CD4-positive, alpha-beta T cell treated with Interleukin-1 beta for 1 hour (primary cell): ENCODE measurements at regions not wholly inside any gene's neighbourhood (a gene's known extent, or its start where the extent isn't known, plus 50 kb on each side); places are given as distances from the start of the nearest gene placed in this dataset.
"Not testable (repeated sequence)": the region's sequence is repeated elsewhere in the genome, so short reads cannot be mapped to it uniquely, and the experiment has no call there.

Experiments used
- DNase-seq, 2 donors: peaks; one replicate each; pipeline ENCODE4 v3.0.0-alpha.2; 2020 to 2022

DNA sequence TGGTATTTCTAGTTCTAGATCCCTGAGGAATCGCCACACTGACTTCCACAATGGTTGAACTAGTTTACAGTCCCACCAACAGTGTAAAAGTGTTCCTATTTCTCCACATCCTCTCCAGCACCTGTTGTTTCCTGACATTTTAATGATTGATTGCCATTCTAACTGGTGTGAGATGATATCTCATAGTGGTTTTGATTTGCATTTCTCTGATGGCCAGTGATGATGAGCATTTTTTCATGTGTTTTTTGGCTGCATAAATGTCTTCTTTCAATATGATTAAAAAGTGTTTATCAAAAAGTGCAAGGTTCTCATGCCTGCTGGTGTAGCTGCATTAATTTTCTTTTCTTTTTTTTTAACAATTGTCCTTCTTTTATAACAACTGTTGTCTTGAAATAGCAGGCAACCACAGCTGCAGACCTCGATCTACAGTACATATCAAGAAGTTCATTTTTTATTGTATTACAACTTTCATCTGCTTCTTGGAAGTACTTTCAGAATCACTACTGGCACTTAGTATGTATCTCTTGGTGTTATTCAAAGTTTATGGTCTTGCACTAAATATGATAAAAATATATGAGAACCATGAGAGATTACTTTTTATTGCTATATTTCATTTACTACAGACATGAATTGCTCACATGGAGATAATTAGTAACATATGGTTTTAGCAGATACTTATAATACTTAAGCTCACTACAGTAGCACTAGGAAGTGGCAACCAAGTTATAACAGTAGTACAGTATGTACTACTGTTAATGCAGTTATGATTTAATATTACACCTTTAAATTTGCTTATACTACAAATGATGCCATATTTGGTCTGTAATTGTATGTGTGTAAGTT, 358.0 kb downstream of the ETV1 start:
- not testable (repeated sequence) for DNase-seq

DNA sequence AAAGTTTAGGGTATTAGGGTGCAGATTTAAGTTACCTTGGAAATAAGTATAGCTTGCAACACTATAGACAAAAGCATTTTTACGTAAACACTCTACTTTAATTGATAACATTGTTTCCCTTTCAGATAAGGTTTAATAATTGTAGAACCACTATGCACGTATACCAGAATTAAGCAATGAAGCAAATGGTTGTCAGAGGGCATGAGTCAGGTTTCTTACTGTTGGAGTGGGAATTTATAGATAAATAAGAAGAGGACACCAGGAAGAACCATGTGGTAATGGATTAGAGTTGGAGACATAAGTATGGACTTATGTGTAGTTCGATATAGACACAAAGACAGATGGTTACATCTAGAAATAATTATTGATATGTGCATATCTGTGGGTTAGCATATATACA, 355.6 kb downstream of the ETV1 start:
- no peak for DNase-seq

DNA sequence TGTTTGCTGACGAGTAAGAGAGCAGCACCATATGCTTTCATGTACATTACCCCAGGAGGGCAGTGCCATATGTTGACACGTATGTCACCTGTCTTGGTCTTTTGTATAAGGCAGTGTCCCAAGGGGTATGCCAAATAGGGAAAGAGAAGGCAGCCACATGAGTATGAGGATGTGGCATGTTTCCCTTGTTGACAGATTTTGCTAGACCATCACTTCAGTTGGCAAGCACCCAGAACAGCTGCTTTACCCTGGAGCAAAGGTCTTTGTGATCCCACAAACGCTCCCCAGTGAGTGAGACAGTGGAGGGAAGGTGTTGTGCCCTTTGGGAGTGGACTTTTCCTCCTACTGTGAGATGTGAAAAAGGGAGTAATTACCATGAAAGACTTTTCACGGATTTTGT, 350.1 kb downstream of the ETV1 start:
- no peak for DNase-seq

DNA sequence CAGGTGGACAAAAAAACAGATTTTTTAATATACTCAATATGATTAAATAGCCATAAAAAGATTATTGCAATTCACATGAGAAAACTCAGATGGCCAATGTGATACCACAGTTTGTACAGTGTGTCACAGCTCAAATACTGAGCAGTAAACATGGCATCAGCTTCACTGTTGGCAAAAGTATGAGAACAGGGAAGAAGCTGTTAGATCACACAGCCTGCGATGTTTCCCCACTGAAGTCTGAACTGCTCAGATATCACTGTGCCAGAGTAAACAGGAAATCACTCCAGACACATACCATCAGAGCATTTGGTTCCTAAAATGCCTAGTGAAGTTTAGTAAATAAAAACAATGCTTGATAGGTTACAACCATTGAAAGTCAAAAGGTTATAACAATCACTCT, 347.8 kb downstream of the ETV1 start:
- no peak for DNase-seq

DNA sequence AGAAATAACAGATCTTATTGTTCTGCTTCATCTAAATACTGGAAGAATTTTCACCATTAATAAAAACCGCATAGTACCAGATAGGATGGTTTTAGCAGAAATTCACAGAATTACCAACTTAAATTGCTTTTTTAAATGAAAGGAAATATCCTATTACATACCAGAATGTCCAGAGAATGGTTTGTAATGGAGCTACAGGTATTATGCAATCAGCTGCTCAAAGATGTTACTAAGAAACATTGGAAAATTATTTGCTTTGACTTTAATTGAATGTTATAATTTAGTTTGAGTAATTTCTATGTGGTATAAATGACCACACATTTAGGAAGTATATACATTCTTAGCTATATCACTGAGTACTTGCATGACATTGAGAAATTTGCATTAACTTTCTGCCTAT, 338.3 kb downstream of the ETV1 start:
- no peak for DNase-seq

DNA sequence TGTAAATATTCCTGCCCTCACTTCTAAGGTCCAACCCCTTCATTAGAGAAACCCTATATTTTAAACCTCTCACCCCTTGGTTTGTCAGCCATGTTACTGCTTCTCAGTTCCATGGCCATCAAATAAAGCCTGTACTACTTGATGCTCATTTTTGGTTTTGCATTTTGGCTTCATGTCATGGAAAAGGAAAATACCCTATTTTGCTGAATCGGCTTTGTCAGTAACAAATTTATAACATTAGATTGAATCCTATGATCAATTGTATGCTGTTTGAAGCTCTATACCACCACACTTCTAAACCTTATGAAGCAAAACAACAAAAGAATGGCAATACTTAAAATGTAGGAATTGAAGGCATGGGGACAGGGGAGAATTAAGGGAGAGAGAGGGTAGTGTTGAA, 333.1 kb downstream of the ETV1 start:
- no peak for DNase-seq

DNA sequence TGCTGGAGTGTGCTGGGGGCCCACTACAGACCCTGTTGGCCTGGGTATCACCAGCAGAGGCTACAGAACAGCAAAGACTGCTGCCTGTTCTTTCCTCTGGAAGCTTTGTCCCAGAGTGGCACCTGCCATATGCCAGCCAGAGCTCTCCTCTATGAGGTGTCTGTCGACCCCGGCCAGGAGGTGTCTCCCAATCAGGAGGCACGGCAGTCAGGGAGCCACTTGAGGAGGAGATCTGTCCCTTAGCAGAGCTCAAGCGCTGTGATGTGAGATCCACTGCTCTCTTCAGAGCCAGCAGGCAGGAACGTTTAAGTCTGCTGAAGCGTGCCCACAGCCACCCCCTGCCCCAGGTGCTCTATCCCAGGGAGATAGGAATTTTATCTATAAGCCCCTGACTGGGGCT, 316.2 kb downstream of the ETV1 start:
- DNase-seq: no peak

DNA sequence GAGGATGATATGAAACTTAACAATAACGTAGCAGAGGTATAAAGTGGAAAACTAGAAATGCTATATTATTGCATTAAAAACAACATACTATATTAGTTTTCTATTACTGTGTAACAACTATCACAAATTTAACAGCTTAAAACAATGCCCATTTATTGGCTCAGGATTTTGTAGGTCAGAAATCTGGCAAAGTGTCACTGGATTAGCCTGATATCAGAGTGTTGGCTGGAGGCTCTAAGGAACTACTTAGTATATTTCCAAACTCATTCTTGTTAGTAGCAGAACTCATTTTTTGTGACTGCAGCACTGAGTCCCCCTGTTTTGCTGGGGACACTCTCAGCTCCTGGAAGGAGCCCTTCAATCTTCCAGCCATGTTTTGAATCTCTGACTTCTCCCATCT, 306.8 kb downstream of the ETV1 start:
- no peak for DNase-seq

DNA sequence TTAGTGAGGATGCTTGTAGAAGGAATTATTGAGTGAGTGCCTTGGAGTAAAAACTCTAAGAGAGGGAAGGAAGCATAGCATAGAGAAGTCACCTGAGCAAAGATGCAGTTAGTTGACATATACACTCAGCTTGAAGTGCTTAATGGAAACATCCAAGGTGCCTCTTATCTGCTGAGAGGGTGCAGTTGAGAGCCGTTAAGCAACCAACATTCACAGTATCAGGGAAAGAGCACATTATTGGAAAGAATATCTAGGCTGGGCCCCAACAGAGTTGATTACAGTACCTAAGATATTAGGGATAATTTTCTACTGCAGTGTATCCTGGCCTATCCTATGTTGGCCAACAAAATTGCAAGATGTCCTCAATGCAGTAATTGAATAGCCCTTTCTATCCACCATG, 302.0 kb downstream of the ETV1 start:
- no peak for DNase-seq

DNA sequence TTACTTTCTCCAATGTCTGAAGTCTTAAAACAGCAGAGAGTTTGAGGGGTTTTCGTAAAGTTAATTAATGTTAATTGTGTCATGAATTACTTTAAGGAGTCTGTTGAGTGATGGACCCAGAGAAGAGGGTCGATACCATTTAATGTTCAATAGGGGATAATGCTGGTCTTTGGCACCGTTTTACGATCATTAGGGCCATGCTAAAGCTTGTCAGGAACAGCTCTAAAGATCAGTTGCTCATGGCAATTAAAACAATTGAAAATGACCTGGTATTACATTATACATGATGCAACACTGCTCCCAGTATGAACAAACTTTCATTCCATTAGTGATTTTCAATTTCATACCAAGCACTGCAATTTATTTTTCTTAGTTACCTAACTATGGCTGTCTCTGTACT, 296.9 kb downstream of the ETV1 start:
- DNase-seq: no peak

DNA sequence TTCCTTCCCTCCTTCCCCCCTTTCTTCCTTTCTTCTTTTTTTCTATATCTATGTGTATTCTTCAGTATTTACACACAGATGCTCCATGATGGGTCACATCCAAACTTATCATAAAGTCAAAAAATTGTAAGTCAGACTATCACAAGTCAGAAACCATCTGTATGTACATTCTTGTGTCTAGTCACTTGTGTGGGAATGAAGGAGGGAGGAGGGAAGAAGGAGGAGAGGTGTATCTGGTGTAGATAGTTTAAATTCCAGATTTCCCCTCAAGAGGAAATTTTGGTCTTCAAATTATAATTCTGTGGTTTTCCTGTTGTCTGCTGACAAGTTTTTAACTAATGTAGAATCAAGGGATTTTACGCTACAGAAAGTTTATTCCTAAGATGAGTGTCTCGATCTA, 287.2 kb downstream of the ETV1 start:
- no peak for DNase-seq

DNA sequence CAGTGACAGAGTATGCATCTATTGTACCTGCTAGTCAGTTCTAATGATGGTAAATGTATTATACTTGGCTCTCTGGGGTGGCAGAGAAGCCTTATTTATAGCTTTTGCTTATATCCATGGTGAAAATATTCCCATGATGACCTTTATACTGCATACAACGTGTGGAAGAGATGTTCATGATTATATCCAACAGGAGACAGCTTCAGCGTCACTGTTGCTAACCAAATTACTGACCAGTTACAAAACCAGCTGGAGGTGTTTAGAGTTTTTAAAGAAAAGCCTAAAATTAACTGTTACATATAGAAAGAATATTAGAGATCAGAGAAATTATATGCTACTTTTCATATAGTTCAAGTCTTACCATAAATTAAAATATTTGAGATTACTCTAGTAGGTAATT, 280.8 kb downstream of the ETV1 start:
- DNase-seq: no peak

DNA sequence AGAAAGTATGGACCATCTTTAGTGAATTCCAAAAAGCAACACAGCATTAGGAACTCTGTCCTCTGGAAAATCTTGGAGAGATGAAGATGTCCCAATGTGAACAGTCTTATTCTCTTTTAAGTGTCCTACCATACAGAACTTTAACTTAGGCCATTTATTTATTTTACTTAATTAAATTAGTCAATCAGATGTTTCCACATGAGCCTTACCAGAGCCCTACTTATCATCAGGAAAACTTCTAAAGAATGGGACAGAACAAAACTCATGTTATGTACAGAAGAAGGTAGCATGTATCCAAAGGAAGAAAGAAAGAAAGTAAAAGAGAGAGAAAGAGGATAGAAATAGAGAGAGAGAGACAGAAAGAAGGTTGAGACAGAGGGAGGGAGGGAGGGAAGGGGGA, 276.4 kb downstream of the ETV1 start:
- no peak for DNase-seq

DNA sequence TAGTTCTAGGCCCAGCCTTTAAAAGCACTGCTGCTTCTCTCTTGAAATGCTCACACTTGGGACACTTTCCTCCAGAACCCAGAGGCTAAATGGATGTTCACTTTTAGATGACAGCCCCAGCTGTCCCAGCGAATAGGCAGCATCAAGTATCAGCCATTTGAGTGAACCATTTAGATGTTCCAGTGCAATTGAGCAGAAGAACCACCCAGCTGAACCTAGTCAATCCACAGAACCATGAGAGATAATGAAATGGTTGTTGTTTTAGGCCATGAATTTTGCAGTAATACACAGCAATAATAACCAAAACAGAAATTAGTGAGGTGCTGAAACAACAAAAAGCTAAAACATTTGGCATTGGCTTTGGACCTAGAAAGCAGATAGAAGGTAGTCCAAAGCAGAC, 273.9 kb downstream of the ETV1 start:
- no peak for DNase-seq

DNA sequence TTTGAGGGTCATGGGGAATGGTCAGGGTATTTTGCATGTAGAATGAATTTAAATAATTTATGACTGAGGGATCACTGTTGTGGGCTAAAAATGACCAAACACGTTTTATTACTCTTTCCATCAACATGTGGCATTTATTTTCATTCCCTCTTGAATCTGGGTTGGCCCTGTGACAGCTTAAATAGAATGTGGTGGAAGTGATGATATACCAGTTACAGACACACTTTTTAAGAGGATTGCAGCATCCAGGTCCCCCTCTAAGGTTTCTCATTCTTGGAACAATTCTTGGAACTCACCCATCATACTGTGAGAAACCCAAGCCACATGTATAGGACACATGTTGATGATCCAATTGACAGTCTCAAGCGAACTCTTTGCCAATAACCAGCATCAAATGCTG, 272.4 kb downstream of the ETV1 start:
- DNase-seq: no peak

DNA sequence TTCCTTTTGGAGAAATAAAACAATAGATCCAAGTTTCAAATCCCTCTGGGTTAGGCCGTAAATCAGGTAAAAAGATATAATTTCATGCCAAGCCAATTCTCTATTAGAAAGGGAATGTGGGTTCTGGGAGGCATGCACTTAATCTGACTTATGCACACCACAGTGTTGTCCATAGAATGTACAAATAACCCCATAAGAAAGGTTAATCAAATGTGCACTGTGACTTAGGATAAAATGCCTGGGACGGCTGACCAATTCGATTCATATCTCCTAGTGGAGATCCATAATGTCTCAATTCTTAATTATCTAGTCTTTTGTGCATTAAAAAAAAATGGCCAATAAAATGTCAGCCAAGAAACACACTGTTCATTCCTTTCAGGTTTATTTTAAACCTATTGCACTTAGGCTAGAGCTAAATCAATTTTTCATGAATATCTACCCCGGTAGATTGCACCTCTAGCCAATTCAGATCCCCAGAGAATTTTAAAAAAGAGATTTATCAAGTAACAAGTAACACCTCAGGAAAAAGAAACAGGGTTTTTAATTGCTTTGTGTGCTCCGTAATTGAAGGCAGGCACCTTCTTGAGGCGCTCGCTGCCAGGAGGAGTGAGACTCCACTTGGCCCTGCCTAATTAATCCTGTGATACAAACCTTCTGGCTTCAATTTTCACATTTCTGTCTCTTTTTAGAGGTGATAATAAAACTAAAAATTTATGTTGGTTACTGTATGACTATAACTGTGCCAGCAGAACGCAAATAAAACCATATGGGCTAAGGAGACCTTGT, 265.1 kb downstream of the ETV1 start:
- DNase-seq: no peak

DNA sequence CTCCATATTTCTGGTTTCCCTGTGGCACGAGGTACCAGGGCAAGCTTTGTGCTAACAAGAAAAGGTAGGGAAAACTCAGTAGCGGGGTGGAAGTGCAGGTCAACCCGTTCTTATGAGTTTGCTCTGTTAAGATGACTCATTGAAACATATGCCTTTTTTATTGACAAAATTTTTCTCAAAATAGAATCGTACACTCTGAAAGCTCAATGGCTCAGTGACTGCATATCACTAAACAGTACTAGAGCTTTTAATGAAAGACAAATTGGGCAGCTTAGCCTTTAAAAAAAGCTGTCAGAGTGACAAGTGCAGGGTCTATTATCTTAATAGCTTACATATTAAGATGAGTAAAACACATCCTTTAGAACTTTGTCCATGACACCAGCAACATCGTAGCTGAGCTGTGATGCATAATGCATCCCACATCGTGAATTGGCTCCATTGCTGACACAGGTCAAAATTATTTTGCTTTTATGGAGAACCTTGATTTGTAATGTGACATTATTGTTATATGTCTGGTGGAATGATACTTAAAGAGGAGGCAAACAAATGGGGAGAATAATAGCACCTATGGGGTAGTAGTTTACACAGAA, 264.4 kb downstream of the ETV1 start:
- no peak for DNase-seq

DNA sequence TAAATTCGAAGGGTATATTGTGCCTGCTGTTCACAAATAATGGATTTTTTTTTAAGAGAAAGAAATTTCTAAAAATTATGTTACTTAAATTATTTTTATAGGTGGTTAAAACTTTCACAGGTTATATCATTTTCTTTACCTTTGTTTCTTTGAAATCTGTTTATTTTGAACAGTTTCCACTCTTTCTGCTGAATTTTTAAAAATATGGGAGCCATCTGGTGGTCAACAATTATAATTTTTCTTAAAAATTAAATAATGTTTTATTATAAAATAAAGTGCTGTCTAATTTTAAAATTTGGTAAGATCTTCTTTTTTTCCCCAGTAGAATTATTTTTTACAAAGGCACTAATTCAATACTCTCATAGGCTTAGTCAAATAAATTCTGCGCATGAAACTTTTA, 263.9 kb downstream of the ETV1 start:
- DNase-seq: no peak

DNA sequence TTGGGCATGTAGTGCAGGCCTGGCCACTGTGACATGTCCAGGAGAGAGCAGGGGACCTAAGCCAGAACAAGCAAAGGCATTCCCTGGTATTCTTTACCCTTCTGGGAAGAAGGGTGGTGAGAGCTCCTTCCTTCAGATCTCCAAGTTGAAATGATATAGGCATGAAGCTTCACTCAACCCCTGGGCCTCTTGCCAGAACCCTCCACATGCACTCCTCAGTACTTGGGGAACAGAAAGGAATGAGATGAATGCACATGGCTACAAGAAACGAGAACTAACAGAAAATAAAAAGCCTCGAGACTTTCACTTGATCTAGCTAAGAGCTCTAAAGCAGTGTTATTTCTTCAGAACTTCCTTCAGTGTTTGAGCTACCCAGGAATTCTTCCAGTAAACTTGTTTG, 262.2 kb downstream of the ETV1 start:
- DNase-seq: no peak

DNA sequence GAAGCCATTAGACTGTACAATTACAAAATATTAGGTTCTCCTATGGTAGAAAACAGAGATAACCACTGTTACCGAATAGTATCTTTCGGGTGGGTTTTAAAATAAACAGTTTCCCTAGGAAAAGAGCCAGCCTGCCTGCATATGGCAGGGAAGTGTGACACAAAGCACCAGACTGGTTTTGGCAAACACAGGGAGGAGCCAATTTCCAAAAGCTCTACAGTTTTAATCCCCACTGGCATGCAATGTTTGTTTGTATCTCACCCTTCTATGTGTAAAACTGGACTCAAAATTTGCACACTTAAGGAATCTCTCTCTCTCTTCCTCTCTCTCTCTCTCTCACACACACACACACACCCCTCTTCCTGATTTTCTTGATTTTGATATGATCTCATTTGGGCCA, 261.7 kb downstream of the ETV1 start:
- DNase-seq: no peak

DNA sequence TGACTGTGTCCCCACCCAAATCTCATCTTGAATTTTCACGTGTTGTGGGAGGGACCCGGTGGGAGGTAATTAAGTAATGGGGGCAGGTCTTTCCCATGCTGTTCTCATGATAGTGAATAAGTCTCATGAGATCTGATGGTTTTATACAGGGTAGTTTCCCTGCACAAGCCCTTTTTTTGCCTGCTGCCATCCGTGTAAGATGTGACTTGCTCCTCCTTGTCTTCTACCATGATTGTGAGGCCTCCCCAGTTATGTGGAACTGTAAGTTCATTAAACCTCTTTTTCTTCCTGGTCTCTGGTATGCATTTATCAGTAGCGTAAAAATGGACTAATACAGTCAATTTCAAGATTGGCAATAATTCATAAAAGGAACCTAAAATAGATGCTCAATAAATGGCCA, 261.0 kb downstream of the ETV1 start:
- not testable (repeated sequence) for DNase-seq

DNA sequence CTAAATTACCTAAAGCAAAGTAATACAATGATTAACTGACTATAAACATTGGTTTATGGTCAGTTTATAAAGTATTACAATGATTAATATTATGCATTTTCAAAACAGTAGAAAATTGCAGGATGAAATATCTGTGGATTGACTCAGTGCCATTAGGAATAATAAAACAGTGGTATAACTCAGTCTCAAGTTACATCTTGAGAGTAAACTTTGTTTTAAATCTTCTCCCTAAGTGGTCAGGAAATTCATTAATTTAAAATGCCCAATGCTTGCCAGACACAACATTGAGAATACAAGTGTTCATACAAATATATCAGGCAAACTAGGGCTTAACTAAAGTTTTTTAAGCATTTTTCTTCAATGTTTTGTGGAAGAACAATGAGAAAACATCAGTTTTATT, 257.8 kb downstream of the ETV1 start:
- no peak for DNase-seq

DNA sequence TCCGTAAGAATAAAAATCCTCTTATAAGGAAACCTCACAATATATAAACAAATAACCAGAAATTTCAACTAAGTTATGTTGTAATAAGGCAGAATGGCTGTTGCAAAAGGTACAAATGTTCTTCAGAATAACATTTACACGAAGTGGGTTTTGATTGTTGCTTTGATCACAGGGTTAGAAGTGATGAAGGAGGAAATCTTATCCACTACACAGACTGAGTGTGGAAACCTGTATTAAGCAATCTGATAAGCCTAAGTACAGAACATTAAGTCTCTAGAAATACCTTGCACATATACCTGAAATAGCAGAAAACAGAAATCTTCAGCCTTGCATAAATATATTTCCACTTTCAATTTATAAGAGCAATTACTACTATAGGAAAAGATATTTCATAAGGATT, 251.9 kb downstream of the ETV1 start:
- no peak for DNase-seq

DNA sequence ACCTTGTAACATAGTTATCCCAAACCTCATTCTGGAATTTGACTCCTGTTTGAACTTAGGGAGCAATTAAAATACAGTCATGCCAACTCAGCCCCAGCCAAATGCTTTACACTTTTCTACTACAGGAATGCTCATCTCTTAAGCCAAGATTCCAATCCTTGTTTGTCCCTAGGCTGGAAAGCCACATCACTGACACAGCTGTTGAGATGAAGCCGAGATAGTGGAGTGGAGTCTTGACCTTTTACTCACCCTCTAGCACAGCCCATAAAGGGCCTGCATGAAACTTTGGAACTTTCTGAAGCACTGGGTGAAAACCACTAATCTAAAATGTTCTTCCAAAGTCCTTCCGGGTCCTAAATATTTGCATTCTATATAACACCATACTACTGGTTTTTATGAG, 247.3 kb downstream of the ETV1 start:
- no peak for DNase-seq
